Eye (tissue), 1 donor: ENCODE measurements at regions not wholly inside any gene's neighbourhood (a gene's known extent, or its start where the extent isn't known, plus 50 kb on each side); places are given as distances from the start of the nearest gene placed in this dataset.
"Not testable (repeated sequence)": the region's sequence is repeated elsewhere in the genome, so short reads cannot be mapped to it uniquely, and the experiment has no call there.

ENCODE experiments used
- DNase-seq: peaks from one replicate; pipeline ENCODE4 v3.0.0-alpha.2; 2015

DNA sequence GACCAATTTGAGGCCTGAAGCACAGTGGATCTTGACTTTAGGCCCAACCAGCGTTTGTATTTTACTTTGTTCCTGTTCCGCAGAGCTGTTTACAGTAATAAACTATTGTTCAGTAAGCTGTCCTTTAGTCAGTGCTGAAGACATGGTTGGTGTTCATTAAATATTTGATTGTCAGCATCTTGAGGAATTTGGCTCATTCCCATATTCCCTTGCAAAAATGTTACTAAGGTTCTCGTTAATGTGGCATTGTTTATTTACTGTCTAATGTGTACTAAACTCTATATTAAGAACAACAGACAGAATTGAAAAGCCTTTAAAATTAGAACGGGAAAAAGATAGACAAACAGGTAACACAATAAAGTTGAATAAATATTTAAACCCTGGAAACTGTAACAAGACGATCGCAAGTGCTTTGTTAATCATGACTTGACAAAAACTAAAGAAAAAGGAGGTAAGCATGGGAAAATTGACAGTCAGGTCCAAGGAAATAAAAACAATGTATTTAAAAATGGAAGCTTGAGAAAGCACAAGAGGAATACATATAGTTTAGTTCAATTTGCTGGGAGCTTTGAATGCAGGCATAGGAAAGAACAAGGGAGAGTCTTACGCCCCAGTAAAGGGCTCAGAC, 1060.8 kb upstream of the CRIM1 start:
- no peak for DNase-seq

DNA sequence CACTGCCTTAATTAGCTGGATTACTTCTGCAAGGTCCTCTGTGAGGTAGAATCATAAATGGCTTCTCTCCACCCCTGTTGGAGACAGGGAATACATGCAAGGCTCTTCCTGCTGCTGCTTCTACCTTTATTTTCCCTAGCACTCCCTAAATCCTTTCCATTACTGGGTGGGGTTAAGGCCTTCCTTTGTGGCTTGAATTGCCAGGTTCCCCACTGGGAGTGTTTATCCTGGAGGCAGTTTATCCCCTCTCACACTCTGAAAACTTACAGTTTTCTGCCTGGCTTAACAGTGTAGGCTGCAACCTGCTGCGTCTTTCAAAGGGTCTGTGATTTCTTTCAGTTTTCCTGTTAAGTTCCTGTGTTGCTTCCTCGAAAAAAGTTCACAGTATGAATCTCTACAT, 1062.3 kb upstream of the CRIM1 start:
- no peak for DNase-seq

DNA sequence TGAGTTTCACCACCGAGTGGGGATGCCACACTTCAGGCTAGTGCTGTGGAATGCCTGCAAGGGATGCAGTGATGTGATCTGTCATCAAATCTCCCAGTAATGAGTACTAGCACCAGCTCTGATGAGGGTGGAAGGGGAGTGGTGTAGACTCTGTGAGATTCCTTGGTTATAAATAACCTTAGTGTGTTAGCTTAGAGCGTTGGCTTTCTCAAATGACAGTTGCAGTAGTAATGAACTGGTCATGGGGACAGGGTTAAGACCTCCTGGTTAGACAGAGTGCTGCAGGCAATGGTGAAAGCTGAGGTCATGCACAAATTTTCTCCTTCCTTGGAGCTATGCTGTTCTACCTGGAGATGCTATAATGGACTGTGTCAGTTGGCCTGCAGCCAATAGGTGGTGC, 1063.4 kb upstream of the CRIM1 start:
- DNase-seq: no peak

DNA sequence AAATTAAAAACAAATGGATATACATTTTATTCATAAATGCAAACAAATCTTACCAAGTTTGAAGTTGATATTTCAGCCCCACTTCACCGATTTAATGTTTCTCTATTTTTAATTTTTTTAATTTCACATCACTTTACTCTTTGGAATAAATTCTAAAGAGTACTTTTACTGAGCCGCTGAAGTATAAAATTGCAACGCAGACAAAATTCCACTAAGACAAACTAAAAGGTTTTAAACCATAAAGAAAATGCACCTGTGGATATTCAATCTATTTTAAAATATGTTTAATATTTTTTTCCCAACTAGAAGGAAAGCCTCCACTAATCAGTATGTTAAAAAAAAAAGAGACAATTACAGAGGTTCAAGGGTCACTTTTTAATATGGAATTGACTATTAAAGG, 1073.9 kb upstream of the CRIM1 start:
- no peak for DNase-seq

DNA sequence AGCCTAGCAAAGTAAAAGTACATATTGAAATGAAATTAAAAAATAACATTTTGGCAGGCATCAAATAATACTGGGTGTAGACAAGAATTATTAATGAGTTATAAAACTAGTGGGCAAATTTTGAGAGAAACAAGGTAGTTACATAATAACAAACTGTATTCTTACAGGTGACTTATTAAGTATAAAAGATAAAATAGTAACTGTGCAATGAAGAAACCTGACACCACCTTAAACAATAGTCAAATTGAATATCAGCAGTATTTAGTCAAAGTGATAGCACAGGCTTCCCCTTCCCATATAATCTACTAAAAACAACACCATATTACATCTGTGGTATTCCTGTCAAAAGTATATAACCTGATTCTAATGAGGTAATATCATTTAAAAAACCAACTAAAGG, 1099.8 kb upstream of the CRIM1 start:
- no peak for DNase-seq

DNA sequence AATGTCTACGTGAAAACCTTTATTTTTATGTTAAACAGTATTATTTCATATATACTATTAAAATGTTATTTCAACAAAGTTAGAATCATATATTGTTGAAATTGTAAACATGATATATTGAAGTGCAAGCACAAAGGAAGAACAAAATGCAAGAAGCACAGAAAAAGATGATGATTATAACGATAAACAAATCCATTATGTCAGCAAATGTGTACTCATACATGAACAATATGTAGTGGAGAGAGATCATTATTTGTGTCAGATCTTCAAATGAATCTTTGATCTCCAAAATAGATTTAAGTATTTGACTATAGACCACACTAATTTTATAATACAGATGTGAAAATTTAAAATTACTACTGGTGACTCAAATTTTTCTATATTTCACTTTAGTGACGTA, 1104.4 kb upstream of the CRIM1 start:
- no peak for DNase-seq

DNA sequence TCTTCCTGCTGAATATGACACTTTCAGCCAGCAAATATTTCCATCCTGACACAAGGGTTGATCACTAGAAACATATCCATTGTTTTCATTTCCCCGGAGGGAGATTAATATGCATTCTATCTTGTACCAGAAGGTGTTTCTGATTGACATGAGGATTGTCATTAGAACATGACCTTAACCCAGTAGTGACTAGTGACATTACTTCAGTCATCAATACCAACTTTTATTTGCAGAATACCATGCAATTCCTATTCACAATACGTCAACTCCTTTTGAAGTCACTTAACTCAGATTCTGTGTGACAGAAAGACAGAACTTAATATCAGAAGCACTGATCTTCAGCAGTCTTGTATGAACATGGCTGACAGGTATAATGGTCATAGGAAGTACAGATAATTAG, 1108.9 kb upstream of the CRIM1 start:
- DNase-seq: no peak

DNA sequence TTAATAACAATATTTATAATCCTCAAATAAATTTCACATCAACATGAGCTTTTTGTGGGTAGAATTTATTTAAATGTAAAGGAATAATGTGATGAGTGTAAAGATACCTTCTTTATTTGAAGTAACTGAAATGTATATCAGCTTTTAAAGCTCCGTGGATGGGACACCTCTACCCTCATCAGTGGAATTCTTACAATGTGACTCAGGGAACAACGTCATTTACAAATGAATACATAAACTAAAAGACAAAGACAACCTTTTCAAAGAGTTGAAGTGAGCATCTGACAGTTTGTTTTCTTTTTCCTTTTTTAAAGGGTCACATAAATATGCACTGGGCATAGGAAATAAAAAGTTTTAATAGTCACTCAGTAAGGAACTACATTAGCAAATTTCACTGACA, 1127.0 kb upstream of the CRIM1 start:
- DNase-seq: no peak

DNA sequence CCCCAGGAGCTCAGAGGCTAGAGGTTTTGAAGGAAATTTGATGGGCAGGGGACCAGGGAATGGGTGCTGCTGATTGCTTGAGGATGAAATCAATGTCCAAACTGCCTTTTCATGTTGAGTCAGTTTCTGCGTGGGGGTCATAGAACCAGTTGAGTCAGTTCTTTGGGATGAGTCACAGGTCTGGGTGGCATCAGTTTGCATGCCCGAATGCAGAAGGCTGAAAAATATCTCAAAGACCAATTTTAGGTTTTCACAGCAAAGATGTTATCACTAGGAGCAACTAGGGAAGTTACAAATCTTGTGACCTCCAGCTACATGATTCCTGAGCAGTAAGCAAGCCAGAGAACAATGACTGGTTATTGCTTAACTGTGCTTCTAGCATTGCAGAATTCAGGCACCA, 1135.1 kb upstream of the CRIM1 start:
- DNase-seq: no peak

DNA sequence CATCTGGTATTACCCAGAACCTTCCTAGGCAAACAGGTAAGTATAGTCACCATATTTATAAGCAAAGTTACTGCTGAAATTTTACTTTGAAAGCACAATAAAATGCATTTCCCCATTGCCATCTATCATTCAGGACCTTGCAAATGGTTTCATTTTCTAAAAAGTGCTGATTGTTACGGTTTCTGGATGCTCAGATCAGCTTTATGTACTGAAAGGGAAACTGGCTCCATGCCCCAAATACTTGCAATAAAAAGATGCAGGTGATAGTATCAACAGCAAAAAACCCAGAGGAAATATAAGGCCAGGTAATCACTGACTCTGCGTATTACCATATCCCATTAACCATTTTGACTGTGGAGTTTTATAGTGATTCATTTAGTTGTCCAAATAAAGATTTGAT, 1150.7 kb upstream of the CRIM1 start:
- DNase-seq: no peak

DNA sequence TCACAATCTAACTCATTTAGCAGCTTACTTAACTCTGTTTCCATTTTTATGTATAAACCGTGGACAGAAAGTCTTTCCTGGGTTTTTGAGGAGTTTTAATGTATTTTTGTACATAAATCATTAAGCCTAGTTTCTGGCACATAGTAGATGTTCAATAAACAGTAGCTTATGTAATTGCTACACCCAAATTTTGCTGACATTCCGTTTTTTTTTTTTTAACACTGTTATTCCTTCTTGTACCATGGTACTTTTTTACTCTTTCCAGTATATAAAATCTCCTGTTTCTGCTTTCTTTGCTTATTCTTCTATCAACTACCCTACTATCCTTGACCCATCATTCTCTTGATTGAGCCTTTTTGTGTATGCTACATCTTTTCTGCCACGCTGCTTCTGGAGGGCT, 1151.3 kb upstream of the CRIM1 start:
- no peak for DNase-seq

DNA sequence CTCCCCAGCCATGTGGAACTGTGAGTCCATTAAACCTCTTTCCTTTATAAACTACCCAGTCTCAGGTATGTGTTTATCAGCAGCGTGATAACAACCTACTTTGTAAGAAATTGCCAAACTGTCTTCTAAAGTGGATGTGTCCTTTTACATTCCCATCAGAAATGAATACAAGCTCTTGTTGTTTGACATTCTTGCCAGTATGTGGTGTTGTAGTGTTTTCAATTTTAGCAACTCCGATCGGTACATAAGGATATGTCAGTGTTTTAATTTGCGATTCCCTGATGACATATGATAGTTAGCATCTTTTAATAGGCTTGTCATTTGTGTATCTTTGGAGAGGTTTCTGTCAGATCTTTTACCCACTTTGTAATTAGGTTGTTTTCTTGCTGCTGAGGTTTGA, 1156.3 kb upstream of the CRIM1 start:
- no peak for DNase-seq

DNA sequence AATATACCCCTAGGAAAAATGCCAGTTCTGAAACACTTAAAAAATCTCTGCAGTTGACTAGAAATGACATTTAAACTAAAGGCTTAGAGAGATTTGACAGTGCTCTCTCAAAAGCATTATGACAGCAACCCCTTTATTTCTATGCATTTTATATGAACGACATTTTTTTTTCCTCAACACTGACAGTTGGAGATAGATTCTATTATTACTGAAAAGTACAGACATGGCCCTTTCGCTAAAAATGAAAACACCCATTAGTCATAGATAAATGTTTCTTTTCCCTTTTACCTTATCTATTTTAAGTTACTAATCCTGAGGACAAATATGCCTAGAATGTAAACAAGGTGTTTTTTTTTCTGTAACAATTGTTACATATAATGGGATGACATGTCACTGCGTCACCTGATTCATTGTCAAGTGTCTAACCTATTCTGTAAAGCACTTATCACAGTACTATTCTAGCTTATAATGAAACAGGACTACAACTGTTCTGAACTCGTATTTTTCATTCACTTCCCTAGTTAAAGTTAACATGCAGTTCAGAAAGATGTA, 1169.6 kb upstream of the CRIM1 start:
- no peak for DNase-seq

DNA sequence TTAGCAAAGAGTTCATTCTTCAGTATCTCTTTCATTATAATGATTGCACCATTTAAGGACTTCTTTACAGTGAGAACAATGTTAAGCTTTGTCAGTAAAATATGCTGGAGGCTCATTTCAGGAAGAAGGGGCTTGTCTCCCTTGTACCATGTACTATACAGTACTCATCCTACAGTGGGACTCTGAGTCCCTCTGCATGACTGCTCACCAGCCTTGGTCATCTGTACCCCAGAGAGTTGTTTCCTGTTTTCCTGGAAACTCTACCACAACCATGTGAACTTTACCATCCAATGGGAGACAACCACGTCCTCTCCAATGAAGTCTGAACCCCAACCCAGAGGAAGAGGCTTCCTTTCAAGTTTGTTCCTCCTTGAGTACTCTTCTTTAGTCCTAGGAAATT, 1171.1 kb upstream of the CRIM1 start:
- DNase-seq: no peak

DNA sequence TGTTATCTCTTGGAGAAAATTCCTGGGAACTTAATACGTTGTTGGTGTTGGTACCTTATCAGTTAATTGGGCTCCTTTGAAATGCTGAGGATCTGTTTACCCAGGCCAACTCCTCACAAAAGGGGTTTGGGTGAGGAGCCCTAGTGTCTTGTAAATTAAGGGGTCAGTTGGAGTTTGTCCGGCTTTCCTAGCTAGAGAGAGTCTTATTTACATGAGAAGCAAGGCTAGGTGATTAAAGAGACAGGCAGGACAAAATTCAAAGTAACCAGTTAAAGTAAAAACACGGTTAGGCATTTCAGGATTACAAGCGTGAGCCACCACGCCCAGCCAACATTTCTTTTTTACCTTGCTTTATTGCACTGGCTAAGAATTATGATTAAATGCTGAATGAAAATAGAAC, 1178.9 kb upstream of the CRIM1 start:
- DNase-seq: not testable (repeated sequence)

DNA sequence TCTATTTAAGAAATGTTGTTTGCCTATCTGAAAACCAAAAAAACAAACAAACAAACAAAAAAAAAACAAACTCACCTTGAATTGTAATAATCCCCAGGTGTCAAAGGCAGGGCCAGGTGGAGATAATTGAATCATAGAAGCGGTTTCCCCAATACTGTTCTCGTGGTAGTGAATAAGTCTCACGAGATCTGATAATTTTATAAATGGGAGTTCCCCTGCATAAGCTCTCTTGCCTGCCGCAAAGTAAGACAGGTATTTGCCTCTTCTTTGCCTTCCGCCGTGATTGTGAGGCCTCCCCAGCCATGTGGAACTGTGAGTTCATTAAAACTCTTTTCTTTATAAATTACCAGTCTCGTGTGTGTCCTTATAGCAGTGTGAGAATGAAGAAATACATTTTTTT, 1180.7 kb upstream of the CRIM1 start:
- DNase-seq: no peak

DNA sequence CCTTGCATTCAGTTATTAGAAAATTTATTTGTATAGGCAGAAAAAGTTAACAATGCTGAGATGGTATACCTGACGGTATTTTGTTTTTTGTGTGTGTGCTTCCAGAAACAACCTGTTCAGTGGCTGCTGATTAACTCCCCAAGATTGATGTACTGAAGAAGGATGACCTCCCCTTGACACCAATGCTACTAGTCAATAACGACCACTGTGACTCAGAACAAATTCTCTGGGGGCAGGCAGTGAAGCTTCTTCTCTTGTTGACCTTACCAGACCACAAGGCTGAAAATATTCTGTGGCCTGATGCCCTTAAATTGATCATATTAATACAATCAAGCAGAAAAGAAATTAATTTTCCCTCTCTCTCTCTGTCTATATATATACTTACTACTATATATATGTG, 1182.9 kb upstream of the CRIM1 start:
- no peak for DNase-seq

DNA sequence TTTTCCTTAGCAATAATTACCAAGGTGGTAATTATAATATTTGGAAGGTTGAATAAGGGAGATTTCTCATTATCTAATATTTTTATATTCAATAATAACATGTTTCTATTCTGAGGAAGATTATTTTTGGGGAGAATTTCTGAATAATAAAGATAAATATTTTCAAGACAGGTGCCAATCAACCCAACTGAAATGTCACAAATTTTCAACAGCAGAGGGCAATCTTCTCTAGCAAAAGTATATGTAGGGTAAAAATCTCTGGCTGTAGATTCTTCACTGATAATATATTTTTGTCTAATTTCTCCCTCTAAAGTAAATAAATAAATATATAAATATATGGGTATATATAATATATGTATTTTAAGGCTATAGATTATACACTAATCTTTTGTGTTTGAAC, 1187.2 kb upstream of the CRIM1 start:
- no peak for DNase-seq

DNA sequence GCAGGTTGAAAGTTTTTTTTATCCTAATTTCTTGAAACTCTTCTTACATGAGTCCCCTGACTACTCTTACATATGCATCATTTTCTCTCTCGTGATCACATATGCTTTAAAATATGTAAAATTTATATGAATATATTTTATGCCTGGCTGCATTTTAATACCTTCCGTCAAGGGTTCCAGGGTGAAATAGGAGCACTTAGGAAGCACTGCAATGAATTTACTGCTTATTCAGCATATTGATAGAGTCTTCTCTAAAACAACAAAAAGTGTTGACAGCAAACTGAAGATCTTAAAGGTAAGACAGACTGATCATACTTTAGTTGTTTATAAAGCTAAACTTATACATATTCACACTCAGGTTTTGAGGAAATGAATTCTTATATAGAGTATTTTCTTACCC, 1191.6 kb upstream of the CRIM1 start:
- DNase-seq: no peak

DNA sequence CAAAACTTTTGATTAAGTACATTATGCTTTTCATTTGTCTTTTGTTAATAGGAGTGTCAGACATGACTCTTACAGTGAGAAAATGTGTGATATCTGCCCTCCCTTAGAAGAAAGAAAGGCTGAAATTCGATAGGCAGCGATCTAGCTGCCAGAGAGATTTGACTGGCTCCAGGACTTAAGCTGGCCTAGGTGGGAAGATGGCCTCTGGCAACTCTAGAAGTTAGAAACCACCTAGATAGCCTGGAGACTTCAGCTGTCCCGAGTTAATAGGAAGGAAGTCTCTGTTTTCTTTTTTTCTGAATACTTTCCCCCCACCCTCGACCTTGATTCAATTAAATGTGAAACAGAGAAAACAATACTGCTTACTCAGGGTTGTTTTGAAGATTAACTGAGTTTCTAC, 1194.7 kb upstream of the CRIM1 start:
- DNase-seq: no peak

DNA sequence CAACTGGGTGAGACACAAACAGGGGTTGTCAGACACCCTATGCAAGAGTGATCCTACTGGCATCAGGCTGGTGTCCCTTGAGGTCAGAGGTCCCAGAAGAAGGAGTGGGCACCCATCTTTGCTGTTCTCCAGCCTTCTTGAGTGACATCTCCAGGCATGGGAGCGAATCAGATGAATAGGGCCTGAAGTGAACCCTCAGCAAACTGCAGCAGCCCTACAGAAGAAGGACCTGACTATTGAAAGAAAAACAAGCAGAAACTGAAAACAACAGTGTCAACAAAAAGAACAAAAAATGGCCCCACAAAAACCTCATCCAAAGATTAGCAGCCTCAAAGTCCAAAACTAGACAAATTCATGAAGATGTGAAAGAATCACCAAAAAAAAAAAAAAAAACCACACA, 1229.7 kb upstream of the CRIM1 start:
- no peak for DNase-seq

DNA sequence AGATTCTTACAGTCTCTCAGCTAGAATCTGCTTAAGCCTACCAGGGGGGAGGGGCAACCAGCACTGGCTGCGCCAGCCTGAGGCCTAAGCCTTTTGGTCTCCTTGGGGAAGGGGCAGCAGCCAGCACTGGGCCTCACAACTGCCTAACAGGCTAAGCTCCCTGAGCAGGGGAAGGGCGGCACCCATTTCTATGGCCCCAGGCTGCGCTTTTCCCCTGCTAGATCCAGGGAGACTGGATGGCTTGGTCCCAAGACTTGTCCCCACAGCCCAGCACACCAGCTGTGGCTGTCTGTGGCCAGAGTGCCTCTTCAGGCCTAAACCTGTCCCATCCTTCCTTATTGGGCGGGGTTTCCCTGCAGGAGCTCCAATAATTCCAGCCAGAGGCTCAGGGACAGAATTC, 1230.3 kb upstream of the CRIM1 start:
- no peak for DNase-seq

DNA sequence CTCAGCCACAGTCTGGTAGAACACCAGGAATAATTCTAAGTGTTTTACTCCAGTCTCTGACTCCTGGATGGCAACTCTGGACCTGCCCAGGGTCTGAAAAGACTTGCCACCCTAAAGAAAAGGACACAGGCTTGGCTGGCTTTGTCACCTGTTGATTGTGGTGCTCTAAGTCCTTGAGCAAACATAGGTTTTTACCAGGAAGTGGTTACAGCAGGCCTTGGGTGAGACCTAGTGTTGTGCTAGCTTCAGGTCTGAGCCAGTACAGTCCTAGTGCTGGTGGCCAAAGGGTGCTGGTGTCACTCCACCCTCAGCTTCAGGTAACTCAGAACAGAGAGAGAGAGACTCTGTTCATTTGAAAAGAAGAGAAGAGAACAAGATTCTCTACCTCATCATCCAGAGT, 1239.4 kb upstream of the CRIM1 start:
- DNase-seq: no peak

DNA sequence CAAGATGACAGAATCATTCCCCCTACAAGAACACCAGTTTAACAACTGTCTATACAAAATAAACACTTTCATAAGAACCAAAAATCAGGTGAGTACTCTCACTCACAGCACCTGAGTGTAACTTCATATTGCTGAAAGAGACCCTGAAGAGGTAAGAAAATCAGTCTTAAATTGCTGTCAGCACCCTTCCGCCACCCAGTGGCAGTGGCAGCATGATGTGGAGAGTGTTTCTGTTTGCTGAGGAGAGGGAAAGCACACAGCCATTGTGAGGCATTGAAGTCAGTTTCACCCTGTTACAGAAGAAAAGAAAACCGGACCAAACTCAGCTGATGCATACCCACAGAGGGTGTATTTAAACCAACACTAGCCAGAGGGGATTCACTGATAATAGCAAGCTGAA, 1240.8 kb upstream of the CRIM1 start:
- no peak for DNase-seq

DNA sequence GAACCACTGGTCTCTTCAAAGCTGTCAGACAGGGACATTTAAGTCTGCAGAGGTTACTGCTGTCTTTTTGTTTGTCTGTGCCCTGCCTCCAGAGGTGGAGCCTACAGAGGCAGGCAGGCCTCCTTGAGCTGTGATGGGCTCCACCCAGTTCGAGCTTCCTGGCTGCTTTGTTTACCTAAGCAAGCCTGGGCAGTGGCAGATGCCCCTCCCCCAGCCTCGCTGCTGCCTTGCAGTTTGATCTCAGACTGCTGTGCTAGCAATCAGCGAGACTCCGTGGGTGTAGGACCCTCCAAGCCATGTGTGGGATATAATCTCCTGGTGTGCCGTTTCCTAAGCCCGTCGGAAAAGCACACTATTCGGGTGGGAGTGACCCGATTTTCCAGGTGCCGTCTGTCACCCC, 1243.2 kb upstream of the CRIM1 start:
- not testable (repeated sequence) for DNase-seq

DNA sequence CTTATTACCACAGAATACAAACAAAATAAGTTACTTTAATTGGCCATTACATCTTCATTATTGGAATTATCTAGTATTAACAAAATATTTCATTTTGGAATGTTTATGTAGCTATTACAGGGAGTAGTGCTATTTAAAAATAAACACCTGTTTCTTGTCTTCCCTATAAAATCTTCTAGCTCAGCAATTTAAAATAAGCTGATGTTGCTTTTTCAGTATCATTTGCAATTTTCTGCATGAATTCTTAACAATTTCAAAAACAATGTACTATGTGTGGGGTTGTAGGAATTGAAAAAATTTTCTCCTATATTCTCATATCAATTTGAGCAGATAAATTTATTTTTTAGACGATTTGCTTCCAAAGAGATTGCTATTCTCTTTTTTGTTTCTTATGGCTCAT, 1251.3 kb upstream of the CRIM1 start:
- DNase-seq: no peak
